ENCODE measurements at regions not wholly inside any gene's neighbourhood (a gene's known extent, or its start where the extent isn't known, plus 50 kb on each side); places are given as distances from the start of the nearest gene placed in this dataset.
A peak's percentile ranks its signal among the peaks of the same experiment; 100 is the strongest.

DNA sequence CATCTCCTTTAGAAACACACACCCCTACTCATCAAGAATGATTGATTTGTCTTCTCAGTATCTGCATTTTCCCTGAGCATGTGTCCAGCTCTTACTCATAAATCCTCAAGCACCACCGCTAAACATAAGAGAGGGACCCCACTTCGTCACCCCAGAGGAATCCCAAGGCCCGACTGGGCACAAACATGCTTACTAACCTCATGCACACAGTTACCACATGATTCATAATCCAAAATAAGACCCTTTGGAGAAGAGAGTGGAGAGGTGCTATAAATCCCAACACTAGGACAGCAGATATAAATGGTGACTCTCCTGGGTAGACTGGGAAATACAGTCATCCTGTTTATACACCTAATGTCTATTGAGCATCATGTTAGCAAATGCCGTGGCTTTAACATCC is 843.2 kb upstream of the ID2 start:
- no peaks in the 10 kb centered on the region for H3F3A ChIP-seq (ENCODE audit: insufficient read depth)
- no peaks in the 10 kb centered on the region for H4K20me1 ChIP-seq (ENCODE audit: insufficient read depth)
- TF ChIP-seq EZH2 (IDR thresholded peaks at IDR 0.05; ENCODE audit: insufficient read depth, poor library complexity, severe bottlenecking) = no peak
- TF ChIP-seq EZH2phosphoT487 (IDR thresholded peaks at IDR 0.05; ENCODE audit: insufficient read depth, low read depth) = no peak
- no peaks in the 10 kb centered on the region for H3K79me2 ChIP-seq (ENCODE audit: insufficient read depth)
- H3K9me3 ChIP-seq (ENCODE audit: low read depth) = no peaks in the 10 kb centered on the region
- H3K4me3 ChIP-seq = no peak overlapping the region
- H3K27ac ChIP-seq = no peak overlapping the region
- H3K4me2 ChIP-seq (ENCODE audit: unreplicated experiment) = no peak overlapping the region
- 72 to 76% methylated on average over 4 of the region's 4 CpGs for WGBS, 2 experiments (ENCODE audit: low coverage in 1 of 2, low lambda C conversion rate in 2 of 2, missing lambda C conversion rate in 2 of 2)
- H3K36me3 ChIP-seq (ENCODE audit: low read depth) = no peaks in the 10 kb centered on the region
- peaks cover 7% of the 10 kb centered on the region; the same call in 1 of the 2 replicates for H3K4me1 ChIP-seq (ENCODE audit: insufficient read depth)
- in situ Hi-C loops (cut with MboI) = loop anchor here (10.0 to 25.0 kb wide), 2 partner anchors 314 to 849 kb away; partner anchors contain the start of gene ID2
- H3K9ac ChIP-seq = no peak overlapping the region
- no peak for DNase-seq
- no peaks in the 10 kb centered on the region; the same call in 1 of the 2 replicates for H3K9me2 ChIP-seq (ENCODE audit: insufficient read depth)
- H2AFZ ChIP-seq = no peak overlapping the region
- H3K27me3 ChIP-seq (replicated peaks; ENCODE audit: insufficient read depth) = no peaks in the 10 kb centered on the region

DNA sequence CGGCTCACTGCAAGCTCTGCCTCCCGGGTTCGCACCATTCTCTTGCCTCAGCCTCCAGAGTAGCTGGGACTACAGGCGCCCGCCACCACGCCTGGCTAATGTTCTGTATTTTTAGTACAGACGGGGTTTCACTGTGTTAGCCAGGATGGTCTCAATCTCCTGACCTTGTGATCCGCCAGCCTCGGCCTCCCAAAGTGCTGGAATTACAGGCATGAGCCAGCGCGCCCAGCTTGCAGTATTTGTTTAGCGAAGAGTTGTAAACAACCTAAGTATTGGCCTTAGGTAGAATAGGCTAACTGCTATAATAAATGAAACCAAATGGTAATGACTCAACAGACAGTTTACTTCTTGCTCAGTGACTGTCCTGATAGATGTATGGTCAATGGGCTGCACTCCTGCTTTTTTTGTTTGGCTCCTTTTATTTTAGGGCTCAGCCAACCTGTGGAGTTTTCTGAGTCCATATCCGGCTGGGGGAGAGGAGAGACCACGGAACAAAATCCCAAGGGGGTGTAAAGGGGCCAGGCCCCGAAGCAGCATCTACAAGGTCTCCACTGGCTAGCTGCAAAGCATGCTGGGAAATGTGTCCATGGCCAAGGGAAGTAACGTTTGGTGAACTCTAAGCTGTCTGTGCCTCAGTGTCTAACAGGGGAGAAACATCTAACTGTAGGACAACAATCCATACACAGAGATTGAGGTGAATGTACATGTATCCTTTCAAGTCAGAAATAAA is 841.0 kb upstream of the ID2 start:
- H3K79me2 ChIP-seq (ENCODE audit: insufficient read depth) = no peaks in the 10 kb centered on the region
- no peak overlapping the region for H3K27ac ChIP-seq
- 88 to 89% methylated on average over 16 of the region's 16 CpGs for WGBS, 2 experiments (ENCODE audit: low coverage in 1 of 2, low lambda C conversion rate in 2 of 2, missing lambda C conversion rate in 2 of 2)
- no peak overlapping the region for H3K4me3 ChIP-seq
- H3K4me1 ChIP-seq (ENCODE audit: insufficient read depth) = peaks cover 28% of the 10 kb centered on the region
- H3K27me3 ChIP-seq (replicated peaks; ENCODE audit: insufficient read depth) = no peaks in the 10 kb centered on the region
- no peak overlapping the region for H3K4me2 ChIP-seq (ENCODE audit: unreplicated experiment)
- H3K9me2 ChIP-seq (ENCODE audit: insufficient read depth) = no peaks in the 10 kb centered on the region; the same call in 1 of the 2 replicates
- in situ Hi-C loops (cut with MboI) = loop anchor here (25.0 kb wide), 1 partner anchor 846 kb away; the partner anchor contains the start of gene ID2
- H3K9ac ChIP-seq = no peak overlapping the region
- peaks cover 13% of the 10 kb centered on the region for H3F3A ChIP-seq (ENCODE audit: insufficient read depth)
- no peak for DNase-seq
- H2AFZ ChIP-seq = no peak overlapping the region
- H3K9me3 ChIP-seq (ENCODE audit: low read depth) = no peaks in the 10 kb centered on the region
- no peaks in the 10 kb centered on the region for H3K36me3 ChIP-seq (ENCODE audit: low read depth)
- TF ChIP-seq EZH2 (IDR thresholded peaks at IDR 0.05; ENCODE audit: insufficient read depth, poor library complexity, severe bottlenecking) (no peak), EZH2phosphoT487 (IDR thresholded peaks at IDR 0.05; ENCODE audit: insufficient read depth, low read depth) (no peak)
- H4K20me1 ChIP-seq (ENCODE audit: insufficient read depth) = no peaks in the 10 kb centered on the region

GRCh38 chr2:7841751-7842150 is 840.1 kb upstream of the ID2 start:
- no peak overlapping the region for H3K9ac ChIP-seq
- H3K4me3 ChIP-seq = no peak overlapping the region
- peaks cover 32% of the 10 kb centered on the region for H3K4me1 ChIP-seq (ENCODE audit: insufficient read depth)
- no peaks in the 10 kb centered on the region; the same call in 1 of the 2 replicates for H3K9me2 ChIP-seq (ENCODE audit: insufficient read depth)
- no peaks in the 10 kb centered on the region for H4K20me1 ChIP-seq (ENCODE audit: insufficient read depth)
- H3K36me3 ChIP-seq (ENCODE audit: low read depth) = no peaks in the 10 kb centered on the region
- TF ChIP-seq EZH2phosphoT487 (IDR thresholded peaks at IDR 0.05; ENCODE audit: insufficient read depth, low read depth) = no peak
- TF ChIP-seq EZH2 (IDR thresholded peaks at IDR 0.05; ENCODE audit: insufficient read depth, poor library complexity, severe bottlenecking) = no peak
- H2AFZ ChIP-seq = no peak overlapping the region
- in situ Hi-C loops (cut with MboI) = loop anchor here (25.0 kb wide), 1 partner anchor 846 kb away; the partner anchor contains the start of gene ID2
- no peak overlapping the region for H3K4me2 ChIP-seq (ENCODE audit: unreplicated experiment)
- WGBS, 2 experiments (ENCODE audit: low coverage in 1 of 2, low lambda C conversion rate in 2 of 2, missing lambda C conversion rate in 2 of 2) = 73 to 90% methylated on average over 2 of the region's 2 CpGs
- H3K27me3 ChIP-seq (replicated peaks; ENCODE audit: insufficient read depth) = no peaks in the 10 kb centered on the region
- H3K9me3 ChIP-seq (ENCODE audit: low read depth) = no peaks in the 10 kb centered on the region
- H3F3A ChIP-seq (ENCODE audit: insufficient read depth) = peaks cover 13% of the 10 kb centered on the region
- DNase-seq = peak; percentile 40
- H3K27ac ChIP-seq = no peak overlapping the region
- no peaks in the 10 kb centered on the region for H3K79me2 ChIP-seq (ENCODE audit: insufficient read depth)

DNA sequence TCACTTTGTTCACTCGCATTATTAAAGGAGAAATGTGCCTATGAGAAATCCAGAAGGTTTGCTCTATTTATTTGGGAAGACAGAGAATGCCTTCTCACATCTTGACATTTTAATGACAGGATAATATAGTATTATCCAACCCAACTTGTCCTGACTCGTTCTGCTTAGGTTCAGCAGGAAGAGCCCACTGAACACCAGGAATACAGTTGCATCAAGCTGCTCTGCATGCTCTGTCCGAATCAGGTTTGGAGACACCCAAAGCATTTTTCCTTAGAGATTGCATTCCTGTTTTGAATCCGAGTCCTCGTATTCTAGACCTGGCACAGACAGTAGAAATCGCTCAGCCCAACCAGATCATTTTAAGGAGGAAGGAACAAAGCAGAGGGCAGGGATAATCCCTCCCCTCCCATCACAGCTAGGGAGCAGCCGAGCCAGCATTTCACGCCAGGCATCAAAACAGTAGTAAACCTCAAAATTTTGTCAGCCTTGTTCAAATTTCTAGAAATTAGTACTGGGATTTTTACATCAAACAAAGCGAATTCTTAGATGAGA is 837.4 kb upstream of the ID2 start:
- Histone ChIP-seq H3K27ac (peak overlapping the region; percentile 40), H3K9ac (peak overlapping the region; percentile 23; the same call in 1 of the 2 replicates), H3F3A (ENCODE audit: insufficient read depth) (peaks cover 31% of the 10 kb centered on the region), H3K27me3 (replicated peaks; ENCODE audit: insufficient read depth) (no peaks in the 10 kb centered on the region), H3K4me2 (ENCODE audit: unreplicated experiment) (peak overlapping the region; percentile 68), H3K9me2 (ENCODE audit: insufficient read depth) (no peaks in the 10 kb centered on the region), H3K4me3 (peak overlapping the region; percentile 54), H3K9me3 (ENCODE audit: low read depth) (no peaks in the 10 kb centered on the region), H3K4me1 (ENCODE audit: insufficient read depth) (peaks cover 46% of the 10 kb centered on the region), H3K79me2 (ENCODE audit: insufficient read depth) (no peaks in the 10 kb centered on the region), H2AFZ (0 out of 2 replicates have a peak overlapping the region, but pooled peaks have one; percentile 17), H3K36me3 (ENCODE audit: low read depth) (no peaks in the 10 kb centered on the region), H4K20me1 (ENCODE audit: insufficient read depth) (no peaks in the 10 kb centered on the region)
- in situ Hi-C loops (cut with MboI) = loop anchor here (25.0 kb wide), 1 partner anchor 843 kb away; the partner anchor contains the start of gene ID2
- no peak for TF ChIP-seq EZH2phosphoT487 (IDR thresholded peaks at IDR 0.05; ENCODE audit: insufficient read depth, low read depth)
- no peak for TF ChIP-seq EZH2 (IDR thresholded peaks at IDR 0.05; ENCODE audit: insufficient read depth, poor library complexity, severe bottlenecking)
- peak; percentile 50 for DNase-seq
- 21 to 29% methylated on average over 9 of the region's 9 CpGs for WGBS, 2 experiments (ENCODE audit: low coverage in 1 of 2, low lambda C conversion rate in 2 of 2, missing lambda C conversion rate in 2 of 2)

All from GM23248 (cell line).